ENCODE measurements at regions not wholly inside any gene's neighbourhood (a gene's known extent, or its start where the extent isn't known, plus 50 kb on each side); places are given as distances from the start of the nearest gene placed in this dataset.
A peak's percentile ranks its signal among the peaks of the same experiment; 100 is the strongest.
"Not testable (repeated sequence)": the region's sequence is repeated elsewhere in the genome, so short reads cannot be mapped to it uniquely, and the experiment has no call there.

- ATAC-seq: no peak
Observed at GRCh38 chr12:91781114-91781513, 364.5 kb downstream of the BTG1 start.

DNA sequence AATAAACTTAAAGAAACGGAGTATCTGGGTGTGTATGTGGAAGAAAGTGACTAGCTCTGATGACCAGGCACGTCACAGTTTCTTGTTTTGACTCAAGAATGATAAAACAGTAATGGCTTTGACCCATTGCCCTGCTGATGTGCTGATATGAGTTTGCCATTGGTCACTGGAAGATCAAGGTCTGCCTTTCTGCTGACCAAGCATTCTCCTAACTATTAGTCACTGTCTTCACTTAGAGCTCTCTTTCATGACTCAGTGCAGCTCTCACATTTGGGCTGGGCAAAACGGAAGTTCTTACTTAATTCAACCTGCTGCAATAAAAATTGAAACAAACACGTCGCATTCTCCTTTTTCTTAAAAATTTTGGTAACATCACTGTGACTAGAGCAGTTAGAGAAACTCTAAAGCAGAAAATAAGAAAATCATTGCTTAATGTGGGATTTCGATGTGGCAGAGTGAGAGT is 366.7 kb downstream of the BTG1 start:
- ATAC-seq: peak; percentile 95 to 97

GRCh38 chr12:91778091-91778832 is 367.4 kb downstream of the BTG1 start:
- peak in 1 of 2 donors; percentile 19 for ATAC-seq

DNA sequence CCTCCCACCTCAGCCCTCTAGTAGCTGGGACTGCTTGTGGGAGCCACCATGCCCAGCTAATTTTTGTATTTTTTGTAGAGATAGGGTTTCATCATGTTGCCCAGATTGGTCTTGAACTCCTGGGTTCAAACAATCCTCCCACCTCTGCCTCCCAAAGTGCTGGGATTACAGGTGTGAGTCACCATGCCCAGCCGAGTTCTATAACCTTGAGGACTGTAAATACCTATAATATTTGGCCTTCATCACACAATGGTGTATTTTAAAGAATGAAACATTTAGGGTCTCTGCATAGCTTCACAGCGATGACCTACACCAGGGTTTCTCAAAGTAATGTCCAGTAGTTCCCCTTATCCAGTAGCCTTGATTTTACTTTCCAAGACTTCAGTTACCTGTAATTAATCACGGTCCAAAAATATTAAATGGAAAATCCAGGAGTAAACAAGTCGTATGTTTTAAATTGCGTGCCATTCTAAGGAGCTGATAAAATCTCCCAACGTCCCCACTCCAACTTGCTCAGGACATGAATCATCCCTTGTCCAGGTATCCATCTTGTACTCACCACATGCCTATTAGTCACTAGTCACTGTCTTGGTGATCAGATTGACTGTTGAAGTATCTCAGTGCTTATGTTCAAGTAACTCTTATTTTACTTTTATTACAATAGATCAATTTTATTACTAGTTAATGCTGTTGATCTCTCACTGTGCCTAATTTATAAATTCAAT is 368.2 kb downstream of the BTG1 start:
- peak; percentile 41 to 53 for ATAC-seq

DNA sequence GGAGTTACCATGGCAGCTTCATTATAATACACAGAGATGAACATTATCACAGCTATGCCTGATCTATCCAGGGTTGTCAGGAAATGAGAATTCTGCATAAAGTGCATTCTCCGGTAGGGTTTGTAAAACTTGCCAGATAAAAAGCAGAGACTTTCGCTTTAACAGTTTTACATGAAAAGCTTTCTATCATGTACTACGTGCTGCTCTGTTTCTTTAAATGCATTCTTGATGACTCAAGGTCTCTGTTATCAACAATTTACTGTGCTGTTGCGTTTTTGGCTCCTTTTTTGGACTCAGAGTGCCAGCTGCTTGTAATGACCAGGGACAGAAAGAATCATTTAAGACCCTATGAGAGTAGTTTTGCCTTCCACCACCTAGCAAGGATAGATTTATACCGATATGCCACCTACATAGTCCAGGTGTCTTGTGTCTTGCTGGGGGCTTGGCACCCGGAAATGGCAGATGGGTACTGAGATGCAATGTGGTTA is 371.2 kb downstream of the BTG1 start:
- no peak for ATAC-seq

DNA sequence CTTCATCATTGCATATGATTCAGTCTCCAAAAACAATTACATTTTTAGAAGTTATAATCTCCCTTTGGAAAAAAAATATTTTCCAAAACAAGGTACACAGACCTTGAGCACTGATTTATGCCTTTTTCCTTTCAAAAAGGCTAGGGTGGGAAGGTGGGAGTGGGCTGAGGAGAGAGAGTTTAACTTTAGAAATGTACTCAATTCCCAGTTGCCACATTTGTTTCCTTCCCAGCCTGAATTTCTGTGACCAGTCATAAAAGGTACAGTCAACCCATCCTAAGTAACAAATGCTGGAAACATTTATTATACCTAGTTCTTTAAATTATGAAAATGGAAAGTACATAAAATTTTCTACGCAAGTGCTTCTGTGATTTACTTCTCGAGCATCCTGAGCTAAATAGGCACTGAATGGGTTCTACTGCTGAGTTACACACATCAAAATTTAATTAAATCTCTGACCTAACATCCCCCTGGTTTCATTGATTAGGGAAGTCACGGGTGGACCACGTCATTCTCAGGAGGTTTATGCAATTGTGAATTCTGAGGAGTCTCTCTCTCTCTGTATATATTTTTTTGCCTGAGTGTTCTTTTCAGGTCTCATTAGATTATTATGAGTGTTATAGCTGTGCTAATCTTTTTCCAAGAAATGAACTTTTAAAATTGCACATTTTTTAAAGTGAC is 371.8 kb downstream of the BTG1 start:
- ATAC-seq: no peak

GRCh38 chr12:91772411-91772810 is 373.2 kb downstream of the BTG1 start:
- ATAC-seq: no peak

DNA sequence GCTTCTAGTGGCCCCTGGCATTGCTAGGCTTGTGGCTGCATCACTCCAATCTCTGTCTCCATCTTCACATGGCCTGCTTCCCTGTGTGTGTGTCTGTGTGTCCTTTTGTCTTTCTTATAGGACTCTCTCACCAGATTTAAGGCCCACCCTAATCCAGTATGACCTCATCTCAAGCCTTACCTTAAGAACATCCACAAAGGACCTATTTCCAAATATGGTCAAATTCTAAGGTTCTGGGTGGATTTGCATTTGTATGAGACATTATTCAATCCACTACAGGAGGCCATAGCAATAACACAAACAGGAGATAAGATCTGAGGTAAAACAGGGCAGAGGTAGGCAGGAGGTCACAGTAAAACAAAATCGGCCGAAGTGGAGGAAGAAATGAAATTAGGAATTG is 375.9 kb downstream of the BTG1 start:
- ATAC-seq: no peak

- ATAC-seq: no peak
Observed at GRCh38 chr12:91767237-91767636, 378.4 kb downstream of the BTG1 start.

DNA sequence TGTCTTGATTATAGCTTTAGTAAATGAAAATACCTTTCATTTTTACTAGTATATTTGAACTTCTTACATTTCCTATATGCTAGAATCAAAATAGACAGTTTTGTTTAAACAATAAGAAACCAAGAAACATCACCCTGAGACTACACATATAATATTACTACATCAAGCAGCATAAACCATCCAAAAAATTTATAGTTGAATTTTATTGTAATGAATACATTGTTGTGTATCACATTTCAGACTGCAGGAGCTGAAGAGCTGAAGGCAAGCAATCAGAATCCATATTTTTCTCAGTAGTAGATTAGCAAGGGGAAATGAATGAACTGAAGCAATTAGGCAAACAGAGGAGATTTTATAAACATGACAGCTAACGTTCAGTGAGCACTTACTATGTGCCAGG is 379.2 kb downstream of the BTG1 start:
- no peak for ATAC-seq

DNA sequence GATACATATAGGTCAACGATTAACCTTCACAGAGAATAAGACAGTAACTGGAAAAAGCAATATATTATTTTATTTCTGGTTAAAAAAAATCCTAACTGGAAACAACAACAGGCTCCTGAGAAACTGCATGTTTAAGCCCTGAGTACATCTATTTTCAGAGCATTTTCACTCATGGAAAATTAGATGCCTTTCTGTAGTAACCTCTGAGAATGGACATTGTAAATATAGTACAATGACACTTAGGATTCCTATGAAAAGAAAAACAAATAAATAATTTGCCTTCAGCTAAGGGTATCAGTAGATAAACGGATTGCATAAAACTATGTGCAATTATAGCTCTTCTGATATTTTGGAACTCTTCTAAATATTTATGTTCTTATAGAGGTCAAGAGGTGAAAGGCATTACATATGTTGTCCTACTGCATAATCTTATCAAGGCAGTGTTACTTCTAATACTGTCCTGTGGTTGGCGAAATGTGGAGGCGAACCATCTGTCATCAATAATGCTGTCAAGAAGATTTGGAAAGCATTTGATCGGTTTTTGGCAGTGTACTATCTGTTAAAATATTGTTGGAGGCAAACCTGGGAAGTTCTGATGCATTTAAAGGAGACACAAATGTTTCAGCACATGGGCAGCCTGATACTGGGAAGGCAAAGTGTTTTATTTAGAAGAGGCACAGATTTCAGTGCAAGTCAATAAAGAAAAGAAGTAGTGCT is 381.8 kb downstream of the BTG1 start:
- ATAC-seq: no peak

DNA sequence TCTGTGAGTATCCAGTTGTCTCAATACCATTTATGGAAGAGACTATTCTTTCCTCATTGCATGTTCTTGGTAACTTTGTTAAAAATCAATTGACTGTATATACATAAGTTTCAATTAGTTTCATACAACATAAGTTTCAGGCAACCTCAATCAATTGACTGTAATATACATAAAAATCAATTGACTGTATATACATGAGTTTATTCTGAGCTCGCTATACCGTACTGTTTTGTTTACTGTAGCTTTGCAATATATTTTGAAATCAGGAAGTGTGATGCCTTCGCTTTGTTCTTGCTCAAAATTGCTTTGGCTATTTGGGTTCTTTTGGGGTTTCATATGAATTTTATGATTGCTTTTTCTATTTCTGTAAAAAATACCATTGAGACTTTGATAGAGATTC is 392.0 kb downstream of the BTG1 start:
- ATAC-seq: no peak

DNA sequence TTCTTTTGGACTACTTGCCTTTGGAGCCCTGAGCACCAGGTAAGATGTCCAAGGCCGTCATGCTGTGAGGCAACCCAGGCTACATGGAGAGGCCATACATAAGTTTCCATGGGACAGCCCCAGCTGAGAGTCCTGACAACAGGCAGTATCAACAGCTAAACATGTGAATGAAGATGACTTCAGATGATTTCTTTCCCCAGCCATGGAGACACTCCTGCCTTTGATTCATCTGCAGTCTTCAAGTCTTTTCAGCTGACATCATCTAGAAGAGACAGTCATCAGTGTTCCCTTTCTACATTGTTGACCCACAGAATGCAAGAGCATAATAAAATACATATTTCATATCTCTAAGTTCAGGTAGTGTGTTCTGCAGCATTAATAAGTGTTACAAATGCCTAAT is 398.7 kb downstream of the BTG1 start:
- ATAC-seq: peak in 1 of 2 donors; percentile 17

DNA sequence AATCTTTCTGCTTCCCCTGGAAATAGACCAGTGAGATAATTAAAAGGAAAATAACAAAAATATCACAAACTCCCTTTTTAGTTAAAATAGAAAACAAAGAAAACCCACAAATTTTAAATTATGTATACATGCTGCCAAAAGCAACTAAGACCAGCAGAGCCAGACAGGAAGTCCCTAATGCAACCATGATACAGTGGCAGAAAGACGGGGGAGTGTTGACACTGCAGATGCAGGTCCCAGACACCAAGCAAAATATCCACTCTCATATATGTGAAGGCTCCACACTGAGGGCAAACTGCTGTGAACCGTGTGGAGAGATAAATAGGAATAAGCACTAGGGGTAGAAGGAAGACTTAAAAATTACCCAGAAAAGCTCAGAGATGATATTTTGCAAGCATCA is 401.0 kb downstream of the BTG1 start:
- no peak for ATAC-seq

DNA sequence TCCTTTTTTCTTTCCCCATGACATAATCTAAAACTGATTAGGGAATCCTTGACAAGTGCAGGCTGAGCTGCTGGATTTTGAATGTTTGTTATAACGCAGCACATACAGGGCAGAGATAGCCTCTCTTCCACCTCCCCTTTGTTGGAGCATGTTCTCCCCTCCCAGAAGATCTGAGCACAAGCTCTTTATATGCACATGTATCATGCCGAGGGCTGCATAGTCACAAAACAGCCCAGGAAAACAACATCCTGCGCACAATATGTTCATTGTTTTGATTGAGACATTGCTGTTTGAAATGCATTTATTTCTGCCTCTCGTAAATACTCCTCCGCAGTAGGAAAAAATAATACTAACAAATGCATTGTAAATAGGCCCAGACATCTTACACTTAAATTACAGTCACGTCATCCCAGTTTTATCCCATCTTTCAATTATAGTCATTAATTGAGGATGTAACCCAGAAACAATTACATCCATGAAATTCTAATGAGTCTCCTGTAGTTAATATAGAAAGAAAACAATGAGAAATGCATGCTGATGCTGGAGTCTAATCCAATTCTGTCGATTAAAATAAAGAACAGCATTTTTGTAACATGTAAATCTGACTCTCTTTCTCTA is 401.8 kb downstream of the BTG1 start:
- ATAC-seq: no peak

- ATAC-seq: no peak
Observed at GRCh38 chr12:91743280-91743679, 402.4 kb downstream of the BTG1 start.

DNA sequence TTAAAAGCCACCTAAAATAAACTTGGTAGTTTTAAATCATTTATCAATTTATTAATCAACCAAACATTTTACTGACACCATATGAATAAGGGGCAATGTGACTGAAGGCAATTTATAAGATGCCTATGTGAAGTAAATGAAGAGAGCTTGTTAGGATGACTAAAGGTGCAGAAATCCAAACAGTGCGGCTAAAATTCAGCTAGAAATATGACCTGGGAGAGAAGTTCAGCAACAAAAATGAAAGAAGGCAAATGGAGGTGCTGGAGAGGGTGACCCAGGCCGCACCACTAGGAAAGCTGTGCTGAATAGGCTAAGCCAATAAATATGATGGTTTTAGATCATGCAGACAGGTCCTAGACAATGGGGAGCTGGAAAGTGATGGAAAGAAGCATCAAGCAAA is 403.7 kb downstream of the BTG1 start:
- no peak for ATAC-seq

GRCh38 chr12:91733846-91734245 is 411.8 kb downstream of the BTG1 start:
- not testable (repeated sequence) for ATAC-seq

DNA sequence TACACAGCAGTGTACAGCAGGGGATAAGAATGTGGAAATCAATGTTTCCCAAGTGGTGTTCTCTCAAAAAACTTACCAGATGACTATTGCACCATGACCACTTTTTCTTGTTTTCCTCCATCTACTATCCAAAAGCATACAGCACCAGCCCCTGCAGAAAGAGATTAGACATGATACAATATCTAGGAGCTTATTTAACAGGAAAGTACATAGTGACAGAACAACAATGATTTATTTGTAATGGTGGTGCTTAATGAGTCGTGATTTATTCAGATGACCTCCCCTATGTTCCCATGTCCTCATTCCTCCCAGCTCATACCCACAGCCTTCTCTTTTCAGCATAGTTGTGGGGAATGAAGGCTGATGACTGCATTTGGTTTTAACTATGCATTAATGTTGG is 413.6 kb downstream of the BTG1 start:
- no peak for ATAC-seq

GRCh38 chr12:91729543-91729942 is 416.1 kb downstream of the BTG1 start:
- no peak for ATAC-seq

DNA sequence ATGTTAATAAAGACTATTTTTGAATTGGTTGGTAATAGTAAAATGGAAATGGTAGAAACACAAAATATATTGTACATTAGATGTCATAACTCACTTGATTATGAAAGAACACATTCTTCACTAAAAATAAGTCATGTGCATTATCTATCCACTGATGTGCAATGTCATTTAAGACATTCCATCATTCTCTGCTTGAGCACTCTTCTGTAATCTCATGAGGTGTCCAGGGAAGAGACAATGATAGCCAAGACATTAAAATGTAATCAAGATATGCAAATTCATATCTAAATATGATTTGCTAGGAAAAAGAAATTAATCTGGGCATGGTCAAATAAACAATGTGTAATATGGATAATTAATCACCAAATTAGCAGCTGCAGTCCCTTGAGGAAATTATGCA is 422.5 kb downstream of the BTG1 start:
- ATAC-seq: no peak

GRCh38 chr12:91722072-91722471 is 423.6 kb downstream of the BTG1 start:
- ATAC-seq: peak; percentile 97 to 99
